Liver (tissue), 8 donors: ENCODE measurements at regions not wholly inside any gene's neighbourhood (a gene's known extent, or its start where the extent isn't known, plus 50 kb on each side); places are given as distances from the start of the nearest gene placed in this dataset.

Source experiments
- DNase-seq: peaks from one replicate; pipeline ENCODE4 v3.0.0-alpha.2; 2017; ENCODE audit warnings: low spot score
- H3K27ac ChIP-seq, 2 donors: one replicate each; pipeline ENCODE4 v1.7.0; 2013; ENCODE audit warnings: inconsistent platforms in 2 of 2, low read length in 2 of 2, control low read depth in 1 of 2, low read depth in 1 of 2, mild to moderate bottlenecking in 1 of 2
- H3K27me3 ChIP-seq, 4 donors: one replicate each; pipeline versions ENCODE4 v1.6.1 to v1.7.0; 2013; ENCODE audit warnings: low read length in 3 of 4, inconsistent platforms in 1 of 4, mild to moderate bottlenecking in 1 of 4, moderate library complexity in 1 of 4; ENCODE audit not compliant: control insufficient read depth in 4 of 4, insufficient read depth in 4 of 4
- H3K36me3 ChIP-seq, 4 donors: one replicate each; pipeline versions ENCODE4 v1.6.1 to v1.7.0; 2013; ENCODE audit warnings: low read length in 3 of 4, mild to moderate bottlenecking in 3 of 4, low read depth in 1 of 4, moderate library complexity in 1 of 4; ENCODE audit not compliant: control insufficient read depth in 4 of 4, insufficient read depth in 3 of 4
- H3K4me1 ChIP-seq, 4 donors: one replicate each; pipeline versions ENCODE4 v1.6.1 to v1.7.0; 2013; ENCODE audit warnings: low read length in 3 of 4, mild to moderate bottlenecking in 3 of 4, moderate library complexity in 1 of 4; ENCODE audit not compliant: control insufficient read depth in 4 of 4, insufficient read depth in 4 of 4
- H3K4me3 ChIP-seq, 3 donors: one replicate each; pipeline versions ENCODE4 v1.6.1 to v1.7.0; 2013; ENCODE audit warnings: low read length in 3 of 3, control low read depth in 1 of 3, low read depth in 1 of 3, mild to moderate bottlenecking in 1 of 3
- H3K9ac ChIP-seq, 2 donors: one replicate each; pipeline ENCODE4 v1.7.0; 2013; ENCODE audit warnings: low read length in 2 of 2, mild to moderate bottlenecking in 2 of 2, moderate library complexity in 2 of 2, control low read depth in 1 of 2, low read depth in 1 of 2
- H3K9me3 ChIP-seq, 4 donors: one replicate each; pipeline versions ENCODE4 v1.6.1 to v1.7.0; 2013; ENCODE audit warnings: low read length in 3 of 4; ENCODE audit not compliant: control insufficient read depth in 4 of 4
- ATF3 ChIP-seq: IDR thresholded peaks from 2 replicates; pipeline ENCODE4 v1.6.1; 2016; ENCODE audit warnings: antibody characterized with exemption
- CTCF ChIP-seq: fragments of 150-350 bp; IDR thresholded peaks from 2 replicates; pipeline ENCODE4 v1.5.1; 2017; ENCODE audit warnings: improper control_type of control experiment, low read depth, low read length; ENCODE audit not compliant: missing input control
- EGR1 ChIP-seq, 2 donors: IDR thresholded peaks; 2 replicates each; pipeline ENCODE4 v1.6.1; 2016 to 2018; ENCODE audit warnings: antibody characterized with exemption in 2 of 2, low read depth in 2 of 2
- FOXA1 ChIP-seq: IDR thresholded peaks from 2 replicates; pipeline ENCODE4 v1.6.1; 2016; ENCODE audit warnings: antibody characterized with exemption
- FOXA2 ChIP-seq: IDR thresholded peaks from 2 replicates; pipeline ENCODE4 v1.6.1; 2016; ENCODE audit warnings: antibody characterized with exemption
- GABPA ChIP-seq, 2 donors: IDR thresholded peaks in 1 of 2; conservative IDR thresholded peaks in 1 of 2; 2 replicates each; pipeline ENCODE4 v1.6.1; 2016; ENCODE audit warnings: antibody characterized with exemption in 2 of 2, mild to moderate bottlenecking in 1 of 2, moderate library complexity in 1 of 2
- HNF4A ChIP-seq, 2 donors: conservative IDR thresholded peaks; 2 replicates each; pipeline ENCODE4 v1.6.1; 2016; ENCODE audit warnings: antibody characterized with exemption in 2 of 2, mild to moderate bottlenecking in 2 of 2
- HNF4G ChIP-seq: IDR thresholded peaks from 2 replicates; pipeline ENCODE4 v1.6.1; 2016; ENCODE audit warnings: antibody characterized with exemption
- JUND ChIP-seq, 2 donors: IDR thresholded peaks; 2 replicates each; pipeline ENCODE4 v1.6.1; 2016; ENCODE audit warnings: antibody characterized with exemption in 2 of 2
- MAX ChIP-seq: IDR thresholded peaks from 2 replicates; pipeline ENCODE4 v1.6.1; 2016; ENCODE audit warnings: antibody characterized with exemption
- NR2F2 ChIP-seq: IDR thresholded peaks from 2 replicates; pipeline ENCODE4 v1.6.1; 2016; ENCODE audit warnings: antibody characterized with exemption
- RAD21 ChIP-seq, 2 donors: IDR thresholded peaks; 2 replicates each; pipeline ENCODE4 v1.6.1; 2016; ENCODE audit warnings: antibody characterized with exemption in 2 of 2, mild to moderate bottlenecking in 2 of 2
- REST ChIP-seq: IDR thresholded peaks from 2 replicates; pipeline ENCODE4 v1.6.1; 2016; ENCODE audit warnings: antibody characterized with exemption, mild to moderate bottlenecking
- RXRA ChIP-seq, 2 donors: IDR thresholded peaks; 2 replicates each; pipeline ENCODE4 v1.6.1; 2017 to 2018; ENCODE audit warnings: antibody characterized with exemption in 2 of 2, mild to moderate bottlenecking in 1 of 2
- SP1 ChIP-seq: IDR thresholded peaks from 2 replicates; pipeline ENCODE4 v1.6.1; 2018; ENCODE audit warnings: antibody characterized with exemption, mild to moderate bottlenecking
- YY1 ChIP-seq: IDR thresholded peaks from 2 replicates; pipeline ENCODE4 v1.6.1; 2016; ENCODE audit warnings: antibody characterized with exemption, mild to moderate bottlenecking
- ZBTB33 ChIP-seq: IDR thresholded peaks from 2 replicates; pipeline ENCODE4 v1.6.1; 2016; ENCODE audit warnings: antibody characterized with exemption
- WGBS: extraction: QIAGEN DNeasy Blood & Tissue Kit; methylation state at CpG from one replicate; pipeline ENCODE4 v1.1.7; 2013; 5-methylcytosine and 5-hydroxymethylcytosine counted together
- donor health status: healthy.
- donor health status: healthy.
- donor health status: healthy.
- donor health status: healthy.
- donor health status: healthy.

GRCh38 chrX:125710403-125711062 is 390.9 kb downstream of the TEX13C start:
- Histone ChIP-seq H3K4me1 (peaks cover 0 to 16% (median 12%) of the 10 kb centered on the region in 4 donors), H3K27ac (peak overlapping the region; percentile 25 to 47), H3K27me3 (no peaks in the 10 kb centered on the region), H3K4me3 (no peak overlapping the region), H3K9me3 (no peaks in the 10 kb centered on the region), H3K9ac (no peak overlapping the region), H3K36me3 (no peaks in the 10 kb centered on the region)
- TF ChIP-seq EGR1 (IDR thresholded peaks at IDR 0.05; ENCODE audit: low read depth in 2 of 2): no peak
- peak in 1 of 2 donors; percentile 9 for TF ChIP-seq RXRA (IDR thresholded peaks at IDR 0.05)
- no peak for TF ChIP-seq HNF4A (conservative IDR thresholded peaks at IDR 0.05)
- no peak for TF ChIP-seq GABPA (IDR thresholded peaks at IDR 0.05 in 1 of 2, conservative IDR thresholded peaks at IDR 0.05 in 1 of 2)
- no peak for TF ChIP-seq JUND (IDR thresholded peaks at IDR 0.05)
- no peak for TF ChIP-seq SP1
- no peak for TF ChIP-seq RAD21 (IDR thresholded peaks at IDR 0.05)
- 72% methylated on average over 8 of the region's 8 CpGs for WGBS
- no peak for DNase-seq

GRCh38 chrX:125711103-125711502 is 391.4 kb downstream of the TEX13C start:
- peak overlapping the region in 1 of 2 donors; percentile 47 for H3K27ac ChIP-seq
- no peak for DNase-seq
- TF ChIP-seq CTCF (no peak), FOXA1 (no peak), HNF4G (peak; percentile 53), RAD21 (IDR thresholded peaks at IDR 0.05) (peak in 1 of 2 donors; percentile 14), NR2F2 (peak; percentile 59), HNF4A (conservative IDR thresholded peaks at IDR 0.05) (peak; percentile 84 to 88), MAX (no peak), SP1 (peak; percentile 84), ATF3 (no peak), RXRA (IDR thresholded peaks at IDR 0.05) (peak; percentile 10 to 54), ZBTB33 (peak; percentile 21)
- H3K36me3 ChIP-seq: no peaks in the 10 kb centered on the region
- WGBS: 24% methylated on average over 1 of the region's 1 CpG
- no peak overlapping the region for H3K9ac ChIP-seq
- no peaks in the 10 kb centered on the region for H3K27me3 ChIP-seq
- no peak overlapping the region for H3K4me3 ChIP-seq
- H3K9me3 ChIP-seq: no peaks in the 10 kb centered on the region
- peaks cover 0 to 16% (median 12%) of the 10 kb centered on the region in 4 donors for H3K4me1 ChIP-seq

- Histone ChIP-seq H3K27ac (no peak overlapping the region), H3K9ac (no peak overlapping the region), H3K36me3 (no peaks in the 10 kb centered on the region), H3K9me3 (no peaks in the 10 kb centered on the region), H3K4me3 (no peak overlapping the region), H3K4me1 (peaks cover 0 to 16% (median 12%) of the 10 kb centered on the region in 4 donors), H3K27me3 (no peaks in the 10 kb centered on the region)
- DNase-seq: no peak
- 53% methylated on average over 3 of the region's 3 CpGs for WGBS
- TF ChIP-seq YY1 (no peak), FOXA2 (no peak), REST (no peak), HNF4G (no peak), GABPA (IDR thresholded peaks at IDR 0.05 in 1 of 2, conservative IDR thresholded peaks at IDR 0.05 in 1 of 2) (no peak), CTCF (no peak), ATF3 (no peak)
Measured at GRCh38 chrX:125713633-125714032, 394.0 kb downstream of the TEX13C start.
